ENCODE measurements at regions not wholly inside any gene's neighbourhood (a gene's known extent, or its start where the extent isn't known, plus 50 kb on each side); places are given as distances from the start of the nearest gene placed in this dataset.

DNA sequence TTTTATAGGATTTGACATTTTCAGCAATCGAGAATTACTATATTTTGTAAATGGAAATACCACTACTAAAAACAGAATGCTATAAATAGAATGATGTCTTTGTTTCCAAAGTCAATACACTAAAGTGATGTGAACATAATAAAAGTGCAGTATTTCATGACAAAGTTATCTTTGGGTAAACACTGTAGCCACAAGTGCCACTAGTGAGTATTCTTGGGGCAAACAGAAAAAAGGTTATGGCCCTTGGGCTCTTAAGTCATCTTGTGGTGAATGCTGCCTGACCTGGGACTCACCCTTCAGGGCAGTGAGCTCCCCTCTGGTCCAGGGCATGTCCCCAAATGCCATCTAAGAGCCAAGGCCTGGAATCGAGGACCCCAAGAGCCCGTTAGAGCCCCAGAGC is 99.2 kb upstream of the KYNU start:
- Histone ChIP-seq H3K27me3 (replicated peaks) (no peaks in the 10 kb centered on the region), H3K4me3 (ENCODE audit: low read depth, low read length) (no peak overlapping the region), H3K36me3 (replicated peaks) (no peaks in the 10 kb centered on the region), H3K27ac (no peak overlapping the region)
- TF ChIP-seq, protein P1, sequence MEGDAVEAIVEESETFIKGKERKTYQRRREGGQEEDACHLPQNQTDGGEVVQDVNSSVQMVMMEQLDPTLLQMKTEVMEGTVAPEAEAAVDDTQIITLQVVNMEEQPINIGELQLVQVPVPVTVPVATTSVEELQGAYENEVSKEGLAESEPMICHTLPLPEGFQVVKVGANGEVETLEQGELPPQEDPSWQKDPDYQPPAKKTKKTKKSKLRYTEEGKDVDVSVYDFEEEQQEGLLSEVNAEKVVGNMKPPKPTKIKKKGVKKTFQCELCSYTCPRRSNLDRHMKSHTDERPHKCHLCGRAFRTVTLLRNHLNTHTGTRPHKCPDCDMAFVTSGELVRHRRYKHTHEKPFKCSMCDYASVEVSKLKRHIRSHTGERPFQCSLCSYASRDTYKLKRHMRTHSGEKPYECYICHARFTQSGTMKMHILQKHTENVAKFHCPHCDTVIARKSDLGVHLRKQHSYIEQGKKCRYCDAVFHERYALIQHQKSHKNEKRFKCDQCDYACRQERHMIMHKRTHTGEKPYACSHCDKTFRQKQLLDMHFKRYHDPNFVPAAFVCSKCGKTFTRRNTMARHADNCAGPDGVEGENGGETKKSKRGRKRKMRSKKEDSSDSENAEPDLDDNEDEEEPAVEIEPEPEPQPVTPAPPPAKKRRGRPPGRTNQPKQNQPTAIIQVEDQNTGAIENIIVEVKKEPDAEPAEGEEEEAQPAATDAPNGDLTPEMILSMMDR (IDR thresholded peaks at IDR 0.05; ENCODE audit: low read depth, low read length, missing control alignments), result no peak
- in situ Hi-C loops (cut with HindIII; ENCODE audit: low pct_ligation_motif_present, low sequenced_read_pairs), result no loop called here
- no peak for DNase-seq

DNA sequence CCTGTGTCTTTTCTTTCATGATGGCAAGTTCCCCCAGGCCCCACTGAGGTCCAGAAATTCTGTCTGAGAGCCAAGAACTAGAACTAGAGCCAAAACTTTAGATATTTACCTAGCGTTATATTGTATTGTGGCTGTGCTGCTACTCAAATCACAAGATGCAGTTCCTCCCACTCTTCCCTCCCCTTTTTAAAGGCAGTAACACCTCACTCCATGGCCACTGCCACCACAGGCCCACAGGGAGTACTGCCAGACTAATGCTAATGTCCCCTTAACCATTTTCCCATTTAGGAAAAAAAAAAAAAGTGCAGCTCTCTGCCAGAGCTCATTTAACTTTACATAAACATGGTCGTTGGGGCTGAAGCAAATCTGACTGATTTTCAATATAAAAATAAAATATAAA is 99.7 kb upstream of the KYNU start:
- Histone ChIP-seq H3K27ac (no peak overlapping the region), H3K36me3 (replicated peaks) (no peaks in the 10 kb centered on the region), H3K27me3 (replicated peaks) (no peaks in the 10 kb centered on the region), H3K4me3 (ENCODE audit: low read depth, low read length) (no peak overlapping the region)
- in situ Hi-C loops (cut with HindIII; ENCODE audit: low pct_ligation_motif_present, low sequenced_read_pairs), result no loop called here
- no peak for DNase-seq
- TF ChIP-seq, protein P1 (IDR thresholded peaks at IDR 0.05; ENCODE audit: low read depth, low read length, missing control alignments), result no peak

DNA sequence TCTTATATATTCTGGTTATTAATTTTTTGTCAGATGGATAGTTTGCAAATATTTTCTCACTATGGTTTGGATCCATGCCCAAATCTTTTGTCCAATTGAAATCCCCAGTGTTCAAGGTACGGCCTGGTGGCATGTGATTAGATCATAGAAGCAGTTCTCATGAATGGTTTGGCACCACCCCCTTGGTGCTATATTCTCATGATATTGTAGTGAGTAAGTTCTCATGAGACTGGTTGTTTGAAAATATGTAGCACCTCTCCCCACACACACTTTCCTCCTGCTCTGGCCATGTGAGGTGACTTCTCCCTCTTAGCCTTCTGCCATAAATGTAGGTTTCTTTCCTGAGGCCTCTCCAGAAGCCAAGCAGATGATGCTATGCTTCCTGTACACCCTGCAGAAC is 107.7 kb upstream of the KYNU start:
- Histone ChIP-seq H3K4me3 (ENCODE audit: low read depth, low read length) (no peak overlapping the region), H3K27ac (peak overlapping the region; percentile 54), H3K36me3 (replicated peaks) (no peaks in the 10 kb centered on the region), H3K27me3 (replicated peaks) (no peaks in the 10 kb centered on the region)
- DNase-seq, result peak; percentile 71
- TF ChIP-seq, protein P1 (IDR thresholded peaks at IDR 0.05; ENCODE audit: low read depth, low read length, missing control alignments), result no peak
- in situ Hi-C loops (cut with HindIII; ENCODE audit: low pct_ligation_motif_present, low sequenced_read_pairs), result no loop called here

DNA sequence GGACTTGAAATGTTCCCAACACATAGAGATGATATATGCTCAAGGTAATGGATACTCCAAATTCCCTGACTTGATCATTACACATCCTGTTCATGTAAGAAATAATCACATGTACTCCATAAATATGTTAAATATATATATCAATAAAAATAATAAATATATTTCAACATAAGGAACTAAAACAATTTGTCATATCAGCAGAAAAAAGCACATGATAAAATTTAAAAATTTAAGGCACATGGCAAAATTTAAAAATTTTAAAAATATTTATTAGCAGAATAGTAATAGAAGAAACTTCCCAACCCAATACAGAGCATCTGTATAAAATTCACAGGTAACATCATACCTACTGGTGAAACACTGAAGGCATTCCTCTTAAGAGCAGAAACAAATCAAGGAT is 109.6 kb upstream of the KYNU start:
- TF ChIP-seq, protein P1 (IDR thresholded peaks at IDR 0.05; ENCODE audit: low read depth, low read length, missing control alignments), result no peak
- no peaks in the 10 kb centered on the region for H3K27me3 ChIP-seq (replicated peaks)
- H3K27ac ChIP-seq, result no peak overlapping the region
- no peaks in the 10 kb centered on the region for H3K36me3 ChIP-seq (replicated peaks)
- no peak for DNase-seq
- H3K4me3 ChIP-seq (ENCODE audit: low read depth, low read length), result no peak overlapping the region
- in situ Hi-C loops (cut with HindIII; ENCODE audit: low pct_ligation_motif_present, low sequenced_read_pairs), result no loop called here

DNA sequence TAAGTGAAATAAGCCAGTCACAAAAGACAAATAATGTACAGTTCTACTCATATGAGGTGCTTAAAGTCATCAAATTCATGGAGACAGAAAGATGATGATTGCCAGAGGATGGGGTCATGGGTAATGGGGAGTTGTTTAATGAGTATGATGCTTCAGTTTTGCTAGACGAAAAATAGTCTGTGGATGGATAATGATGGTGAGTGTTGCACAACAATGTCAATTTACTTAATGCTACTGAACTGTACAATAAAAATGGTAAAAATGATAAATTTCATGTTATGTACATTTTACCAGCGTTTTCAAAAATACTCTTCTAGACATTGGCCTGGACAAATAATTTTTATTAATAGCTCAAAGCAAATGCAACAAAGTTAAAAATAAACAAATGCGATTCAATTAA is 118.5 kb upstream of the KYNU start:
- in situ Hi-C loops (cut with HindIII; ENCODE audit: low pct_ligation_motif_present, low sequenced_read_pairs), result no loop called here
- TF ChIP-seq, protein P1 (IDR thresholded peaks at IDR 0.05; ENCODE audit: low read depth, low read length, missing control alignments), result no peak
- H3K27ac ChIP-seq, result no peak overlapping the region
- no peaks in the 10 kb centered on the region for H3K36me3 ChIP-seq (replicated peaks)
- H3K4me3 ChIP-seq (ENCODE audit: low read depth, low read length), result no peak overlapping the region
- H3K27me3 ChIP-seq (replicated peaks), result no peaks in the 10 kb centered on the region
- DNase-seq, result no peak

DNA sequence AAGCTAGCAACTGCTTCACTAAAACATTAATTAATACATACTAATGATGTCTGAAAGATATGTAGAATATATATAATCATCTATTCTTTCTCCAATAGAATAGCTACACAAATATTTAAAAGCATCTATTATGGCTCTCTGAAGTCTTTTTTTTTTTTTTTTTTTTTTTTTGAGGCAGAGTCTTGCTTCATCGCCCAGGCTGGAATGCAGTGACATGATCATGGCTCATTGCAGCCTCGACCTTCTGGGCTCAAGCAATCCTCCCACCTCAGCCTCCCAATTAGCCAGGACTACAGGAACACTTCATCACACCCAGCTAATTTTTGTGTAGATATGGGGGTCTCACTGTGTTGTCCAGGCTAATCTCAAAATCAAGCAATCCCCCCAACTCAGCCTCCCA is 120.4 kb upstream of the KYNU start:
- no peaks in the 10 kb centered on the region for H3K27me3 ChIP-seq (replicated peaks)
- TF ChIP-seq, protein P1 (IDR thresholded peaks at IDR 0.05; ENCODE audit: low read depth, low read length, missing control alignments), result no peak
- H3K36me3 ChIP-seq (replicated peaks), result no peaks in the 10 kb centered on the region
- no peak overlapping the region for H3K4me3 ChIP-seq (ENCODE audit: low read depth, low read length)
- H3K27ac ChIP-seq, result no peak overlapping the region
- DNase-seq, result no peak
- in situ Hi-C loops (cut with HindIII; ENCODE audit: low pct_ligation_motif_present, low sequenced_read_pairs), result no loop called here
